HG03039 (cell line): ENCODE measurements at regions not wholly inside any gene's neighbourhood (a gene's known extent, or its start where the extent isn't known, plus 50 kb on each side); places are given as distances from the start of the nearest gene placed in this dataset.

ENCODE experiments used
- ATAC-seq: cut with Tn5 transposase; IDR thresholded peaks from one replicate; pipeline ENCODE4 v1.9.1; 2021; ENCODE audit warnings: mild to moderate bottlenecking, moderate library complexity; ENCODE audit not compliant: unreplicated experiment

DNA sequence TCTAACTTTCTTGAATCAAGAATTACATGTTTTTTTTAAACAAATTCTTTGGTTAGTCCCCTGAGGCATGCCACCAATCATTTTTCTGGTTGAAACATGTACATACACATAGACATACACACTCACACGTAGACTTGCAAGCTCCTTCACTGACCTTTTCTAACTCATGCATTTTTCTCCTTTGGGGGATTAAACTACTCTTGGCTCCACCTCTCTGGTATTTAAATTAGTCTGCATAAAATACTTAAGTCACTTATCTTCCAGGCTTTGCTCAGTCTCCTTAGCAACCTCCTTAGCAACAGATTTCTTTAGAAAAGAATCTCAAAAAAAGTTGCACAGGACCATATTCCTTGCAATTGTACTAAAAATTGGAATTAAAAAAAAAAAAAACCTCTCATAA, 440.9 kb upstream of the LRRC7 start:
- ATAC-seq, result no peak

DNA sequence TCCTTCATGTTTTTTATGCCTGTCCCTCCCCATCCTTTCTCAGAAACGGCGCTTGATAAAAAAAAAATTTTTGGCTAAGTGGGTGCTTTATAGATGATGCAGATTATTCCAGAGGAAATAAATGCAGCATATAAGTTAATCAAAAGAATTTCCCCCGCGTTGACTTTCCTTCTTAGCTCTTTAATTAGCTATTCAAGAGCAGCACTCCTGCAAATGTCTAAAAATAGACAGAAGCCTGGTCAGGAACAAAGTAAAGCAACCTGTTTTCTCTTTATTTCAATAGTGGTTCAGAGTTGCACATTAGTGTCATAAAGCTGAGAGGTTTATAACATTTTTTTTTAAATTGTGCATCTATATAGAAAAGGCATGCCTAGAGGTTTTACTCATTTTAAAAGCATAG, 439.5 kb upstream of the LRRC7 start:
- ATAC-seq, result no peak

DNA sequence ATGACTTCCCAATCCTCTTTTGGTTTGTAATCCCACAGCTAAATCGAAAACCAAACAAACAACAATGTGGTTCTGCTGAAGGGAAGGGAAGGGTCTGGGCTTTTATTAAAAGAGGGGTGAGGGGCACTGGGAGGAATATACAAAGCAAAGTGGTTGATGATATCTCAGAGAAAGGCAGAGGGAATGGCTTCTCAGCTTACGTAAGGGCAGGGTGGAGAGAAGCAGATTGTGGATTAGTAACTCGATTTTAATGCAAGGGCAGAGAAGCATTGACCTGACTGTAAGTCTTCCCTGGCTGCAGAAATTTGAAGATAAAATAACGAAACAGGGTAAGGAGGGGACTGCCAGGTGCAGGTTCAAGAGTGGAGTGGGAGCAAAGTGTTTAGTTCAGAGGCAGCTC, 438.2 kb upstream of the LRRC7 start:
- ATAC-seq, result no peak

DNA sequence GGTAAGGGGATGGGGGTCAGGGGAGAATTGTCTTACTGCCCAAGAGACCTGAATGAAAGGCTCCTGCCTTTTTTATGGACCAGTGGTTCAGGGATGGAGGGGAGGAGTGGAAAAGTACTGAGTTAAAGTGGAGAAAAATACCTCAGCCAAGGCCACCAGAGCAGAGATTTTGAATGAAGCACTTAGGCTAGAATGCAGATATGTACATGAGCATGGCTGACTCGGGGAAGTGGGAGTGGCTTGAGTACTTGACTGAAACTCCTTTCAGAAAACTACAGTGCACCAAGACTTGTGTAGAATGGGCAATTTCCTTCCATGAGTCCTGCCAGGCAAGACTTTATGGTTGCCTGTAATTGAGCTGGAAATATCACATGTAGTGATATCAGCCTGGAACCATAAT, 429.6 kb upstream of the LRRC7 start:
- ATAC-seq, result no peak

DNA sequence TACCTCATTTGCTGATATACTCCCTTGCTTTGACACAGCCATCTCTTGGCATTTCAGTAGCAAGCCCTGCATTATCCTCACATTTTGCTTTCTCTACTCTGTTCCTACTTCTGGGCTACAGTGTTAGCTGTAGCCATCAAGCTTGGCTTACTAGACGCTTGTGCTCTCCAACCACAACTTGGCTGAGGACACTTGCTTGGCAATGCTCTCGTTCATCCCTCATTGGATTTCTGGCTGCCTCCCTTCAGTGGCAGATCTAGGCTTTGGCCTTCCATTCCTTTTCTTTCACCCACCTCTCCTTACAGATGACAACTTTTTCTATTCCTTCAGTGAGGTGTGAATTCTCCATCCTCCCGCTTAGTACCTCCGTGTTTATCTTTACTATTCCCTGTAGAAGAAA, 428.7 kb upstream of the LRRC7 start:
- no peak for ATAC-seq

DNA sequence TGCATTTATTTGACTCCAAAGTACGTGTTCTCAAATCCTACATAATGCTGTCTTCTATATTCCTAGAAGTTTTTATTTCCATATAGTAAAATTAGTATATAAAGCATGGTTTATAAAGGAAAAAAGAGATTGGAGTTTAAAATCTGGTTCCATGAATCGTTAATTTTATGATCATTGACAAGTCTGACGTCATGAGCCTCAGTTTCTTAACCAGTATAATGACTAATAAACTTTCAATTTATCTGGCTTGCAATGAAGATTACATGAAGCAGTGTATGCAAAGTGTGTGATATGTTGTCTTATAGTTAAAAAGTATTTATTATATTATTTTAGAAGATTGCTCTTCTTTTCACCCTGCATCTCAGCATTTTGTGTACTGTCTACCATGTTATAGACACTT, 421.4 kb upstream of the LRRC7 start:
- ATAC-seq, result no peak

DNA sequence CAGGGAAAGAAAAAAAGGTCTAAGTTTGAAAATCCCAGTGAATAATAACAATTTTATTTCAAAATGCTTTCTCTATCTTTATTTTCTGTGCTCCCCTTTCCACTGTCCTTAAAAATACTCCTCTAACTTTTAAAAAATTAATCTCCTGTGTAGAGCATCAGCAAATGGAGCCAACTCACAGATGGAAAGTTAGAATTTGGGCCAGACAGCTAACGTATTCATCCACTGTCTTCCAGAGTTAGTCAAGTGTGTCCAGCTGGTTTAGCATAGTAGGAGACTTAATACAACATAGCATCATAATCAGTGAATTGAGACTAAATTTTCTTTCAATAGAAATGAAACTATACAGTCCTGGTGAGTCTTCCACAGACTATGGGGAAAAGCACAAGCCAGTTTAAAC, 419.0 kb upstream of the LRRC7 start:
- ATAC-seq, result no peak

DNA sequence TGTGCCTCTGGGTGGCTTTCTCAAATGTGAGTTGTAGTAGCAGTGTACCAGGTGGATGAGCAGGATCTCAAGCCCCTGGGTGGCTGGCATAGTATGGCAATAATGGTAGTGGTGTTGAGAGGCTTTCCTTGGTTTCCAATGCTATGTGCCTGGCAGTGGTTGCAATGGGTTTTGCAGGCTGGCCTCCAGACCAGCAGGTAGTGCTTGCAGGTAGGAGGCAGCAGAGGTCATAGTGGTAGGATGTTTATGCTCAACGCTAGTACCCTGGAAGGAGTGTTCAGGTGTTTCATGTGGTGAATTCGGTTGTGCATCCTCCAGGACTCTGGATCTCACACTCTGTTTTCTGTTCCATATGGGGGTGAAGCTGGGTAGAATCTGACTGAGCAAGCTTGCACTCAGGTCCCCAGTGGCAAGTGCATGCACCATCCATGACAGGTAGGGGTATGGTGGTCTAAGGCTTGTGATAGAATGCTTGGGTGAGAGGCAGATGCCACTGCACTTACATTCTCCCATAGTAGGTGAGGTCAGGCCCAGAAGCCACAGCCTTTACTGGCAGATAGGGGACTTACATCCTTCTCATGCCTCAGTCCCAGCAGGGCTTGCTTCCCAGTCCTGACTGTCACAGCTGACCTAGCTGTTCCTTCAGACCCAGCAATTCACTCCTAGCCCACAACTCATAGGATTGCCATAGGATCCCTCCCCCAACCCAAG, 410.5 kb upstream of the LRRC7 start:
- no peak for ATAC-seq

DNA sequence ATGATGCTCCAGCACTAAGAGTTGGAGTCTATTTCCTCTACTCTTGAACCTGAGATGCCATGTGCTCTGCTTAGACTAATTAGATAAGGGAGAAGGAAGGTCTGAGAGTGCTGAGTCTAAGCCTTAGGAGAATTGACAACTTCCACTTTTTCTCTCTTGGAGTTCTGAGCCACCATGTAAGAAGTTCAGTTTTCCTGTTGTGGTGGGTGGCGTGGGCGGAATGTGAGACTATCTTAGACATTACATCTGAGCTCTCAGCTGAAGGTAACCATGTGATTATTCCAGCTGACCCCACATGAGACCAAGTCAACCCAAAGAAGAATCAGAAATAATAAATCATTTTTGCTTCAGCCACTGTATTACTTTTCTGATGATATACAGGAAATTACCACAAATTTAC, 404.5 kb upstream of the LRRC7 start:
- no peak for ATAC-seq

DNA sequence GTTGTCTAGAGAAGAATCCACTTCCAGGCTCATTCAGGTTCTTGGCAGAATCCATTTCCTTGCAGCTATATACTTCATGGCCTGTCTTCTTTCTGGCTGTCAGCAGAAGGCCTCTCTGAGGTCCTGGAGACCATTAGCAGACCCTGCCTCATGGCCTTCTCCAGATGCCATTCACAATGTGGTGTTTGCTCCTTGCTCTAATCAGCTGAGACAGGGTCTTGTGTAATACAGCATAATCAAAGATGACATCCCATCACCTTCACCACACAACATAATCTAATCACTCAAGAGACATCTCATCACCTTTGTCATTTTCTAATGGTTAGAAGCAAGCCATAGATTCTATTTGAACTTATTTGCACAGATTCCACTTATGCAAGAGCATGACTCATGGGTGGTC, 403.9 kb upstream of the LRRC7 start:
- no peak for ATAC-seq

DNA sequence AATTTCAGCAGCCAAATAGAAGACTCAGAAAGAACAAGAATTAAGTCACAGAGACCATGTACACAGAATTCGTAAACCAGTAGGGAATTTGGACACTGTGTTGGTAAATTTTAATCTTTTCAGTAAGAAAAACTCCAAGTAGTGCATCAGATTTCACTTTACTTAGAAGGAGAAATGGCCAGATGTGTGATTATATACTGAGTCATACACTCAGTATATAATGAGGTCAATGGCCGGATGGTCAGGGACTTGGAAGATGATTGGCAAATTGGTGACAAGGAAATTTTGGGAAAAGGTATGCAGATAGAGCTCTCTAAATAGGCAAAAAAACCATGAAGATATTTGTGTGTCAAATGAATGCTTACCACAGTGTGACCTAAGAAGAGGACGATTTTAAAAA, 399.8 kb upstream of the LRRC7 start:
- ATAC-seq, result no peak

DNA sequence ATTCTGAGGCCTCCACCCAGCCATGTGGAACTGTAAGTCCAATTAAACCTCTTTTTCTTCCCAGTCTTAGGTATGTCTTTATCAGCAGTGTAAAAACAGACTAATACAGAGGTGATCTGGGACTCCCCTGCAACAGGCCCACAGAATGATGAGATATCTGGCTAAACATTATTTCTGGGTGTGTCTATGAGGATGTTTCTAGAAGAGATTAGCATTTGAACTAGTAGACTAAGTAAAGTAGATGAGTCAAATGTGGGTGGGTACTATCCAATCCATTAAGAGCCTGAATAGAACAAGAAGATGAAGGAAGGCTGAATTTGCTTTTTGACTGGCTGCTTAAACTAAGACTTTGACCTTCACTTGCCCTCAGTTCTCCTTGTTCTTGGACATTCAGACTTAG, 396.5 kb upstream of the LRRC7 start:
- no peak for ATAC-seq

DNA sequence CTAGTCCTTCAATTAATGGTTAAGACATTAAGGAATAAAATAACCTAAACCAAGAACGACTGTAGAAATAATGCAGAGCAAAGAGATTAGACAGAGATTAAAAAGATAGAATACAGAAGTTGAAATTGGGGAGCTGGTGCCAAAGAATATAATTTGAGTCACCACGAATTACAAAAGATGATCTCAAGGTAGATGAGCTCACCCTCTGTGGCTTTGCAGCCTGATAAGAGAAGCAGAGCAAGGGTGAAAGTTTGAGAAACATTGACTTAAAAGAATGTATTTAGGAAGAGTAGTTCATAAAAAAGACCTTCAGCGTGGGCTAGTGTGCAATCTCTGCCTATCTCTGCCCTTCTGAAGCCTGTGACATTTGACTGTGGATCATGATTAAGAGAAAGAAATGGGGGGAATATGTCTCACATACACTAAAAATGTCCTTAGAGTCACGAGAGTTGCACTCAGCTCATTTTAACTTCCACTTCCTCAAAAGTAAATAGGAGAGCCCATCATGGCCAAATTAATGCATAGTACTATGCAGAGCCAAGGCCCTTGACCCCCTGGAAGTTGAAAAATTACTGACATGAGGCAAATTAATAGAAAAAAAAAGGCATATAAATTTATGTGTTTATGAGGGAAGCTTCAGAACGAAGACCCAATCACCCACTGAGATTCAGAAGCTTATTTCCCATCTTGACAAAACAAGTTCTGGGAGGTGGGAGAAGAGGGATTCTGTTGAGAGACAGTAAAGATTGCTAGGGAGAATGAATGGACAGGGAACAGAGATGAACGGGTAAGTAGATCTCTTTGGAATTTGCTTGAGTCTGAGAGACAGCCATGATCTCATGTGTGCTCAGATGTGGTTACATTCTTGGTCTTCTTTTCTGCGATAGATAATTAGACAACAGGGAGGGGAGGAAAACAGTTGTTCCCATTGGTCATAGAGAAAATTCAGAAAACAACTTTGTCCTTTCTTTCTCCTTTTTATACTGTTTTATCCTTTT, 395.4 kb upstream of the LRRC7 start:
- no peak for ATAC-seq

DNA sequence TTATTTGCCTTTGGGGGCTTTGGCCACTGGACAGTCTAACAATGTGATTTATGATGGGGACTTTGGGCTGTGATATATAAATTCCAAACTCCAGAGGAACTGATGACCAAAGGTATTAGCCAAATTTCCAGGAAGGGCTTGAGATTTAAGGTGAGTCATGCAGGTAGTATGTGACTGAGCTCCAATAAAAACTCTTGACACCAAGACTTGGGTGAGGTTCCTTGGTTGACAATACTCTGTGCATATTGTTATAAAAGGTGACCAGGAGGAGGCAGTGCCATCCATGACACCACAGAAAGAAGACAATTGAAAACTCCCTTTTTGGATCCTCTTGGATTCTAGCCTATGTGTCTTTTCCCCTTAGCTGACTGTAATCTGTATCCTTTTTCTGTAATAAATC, 392.7 kb upstream of the LRRC7 start:
- no peak for ATAC-seq

DNA sequence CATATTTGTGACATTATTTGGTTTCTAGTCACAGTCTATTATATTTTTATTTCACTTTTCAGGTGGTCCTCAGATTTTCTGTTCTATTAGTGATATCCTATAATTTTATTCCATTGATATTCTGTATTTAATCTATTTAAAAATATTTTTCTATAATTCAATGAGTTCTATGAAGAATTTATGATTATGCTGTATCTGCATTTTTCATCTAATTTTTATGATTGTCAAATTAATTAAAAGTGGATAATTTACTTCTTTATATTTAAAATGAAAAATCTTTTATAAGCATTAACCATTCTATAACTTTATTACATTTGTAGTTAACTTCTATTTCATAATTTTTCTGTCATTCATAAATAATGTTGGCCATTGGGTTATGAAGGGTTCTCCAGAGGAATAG, 387.4 kb upstream of the LRRC7 start:
- ATAC-seq, result no peak

DNA sequence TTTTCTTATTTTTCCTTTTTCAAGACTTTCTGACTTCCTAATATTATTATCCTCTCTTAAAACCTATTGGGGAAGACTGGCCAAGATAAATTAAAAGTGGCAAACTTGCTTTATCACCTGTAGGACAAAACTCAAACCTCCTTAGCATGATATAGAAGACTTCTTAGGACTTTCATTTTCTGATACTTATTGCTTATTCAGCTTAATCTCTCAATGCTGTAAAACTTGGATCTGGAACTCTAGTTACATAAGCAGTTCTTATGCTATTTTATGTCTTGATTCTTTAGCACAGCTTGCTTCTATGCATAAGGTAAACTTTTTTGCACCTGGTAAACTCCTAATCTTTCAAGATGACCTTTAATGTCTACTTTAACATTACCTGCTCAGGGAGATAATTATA, 382.3 kb upstream of the LRRC7 start:
- no peak for ATAC-seq

DNA sequence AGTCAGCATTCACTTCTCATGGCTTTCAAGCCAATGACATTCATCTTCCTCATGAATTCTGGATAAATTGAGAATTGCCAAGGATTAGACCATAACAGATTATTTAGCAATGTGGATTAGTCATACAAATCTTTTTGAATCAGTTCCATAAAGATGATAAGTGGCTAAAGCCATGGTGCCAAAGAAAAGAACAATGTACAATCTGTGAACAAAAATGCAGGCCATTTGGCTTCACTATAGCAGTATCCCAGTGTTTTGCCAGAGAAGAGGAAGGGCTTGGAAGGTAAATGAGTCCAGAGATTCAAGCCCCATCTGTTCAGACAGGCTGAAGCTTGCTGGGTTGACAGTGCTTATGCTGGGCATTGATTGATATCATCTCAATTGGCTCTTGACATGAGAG, 376.4 kb upstream of the LRRC7 start:
- ATAC-seq, result no peak

DNA sequence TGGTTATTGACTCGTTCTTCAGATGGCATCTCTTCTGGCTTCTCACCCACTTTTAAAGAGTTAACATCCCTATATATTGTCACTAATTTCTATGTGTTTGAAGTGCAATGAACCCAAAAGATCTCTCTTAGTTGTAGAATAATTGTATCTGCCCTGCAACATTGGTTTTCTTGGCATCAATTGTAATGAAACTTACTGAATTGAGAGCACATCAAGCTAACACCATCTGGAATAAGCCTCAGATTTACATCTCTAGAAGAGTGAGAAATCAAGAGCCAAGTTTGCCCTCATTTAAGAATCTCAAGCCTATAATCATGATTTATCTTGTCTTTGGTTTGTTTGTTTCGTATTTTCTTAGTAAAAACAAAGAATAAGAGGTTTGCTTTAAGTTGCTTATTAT, 372.6 kb upstream of the LRRC7 start:
- no peak for ATAC-seq

DNA sequence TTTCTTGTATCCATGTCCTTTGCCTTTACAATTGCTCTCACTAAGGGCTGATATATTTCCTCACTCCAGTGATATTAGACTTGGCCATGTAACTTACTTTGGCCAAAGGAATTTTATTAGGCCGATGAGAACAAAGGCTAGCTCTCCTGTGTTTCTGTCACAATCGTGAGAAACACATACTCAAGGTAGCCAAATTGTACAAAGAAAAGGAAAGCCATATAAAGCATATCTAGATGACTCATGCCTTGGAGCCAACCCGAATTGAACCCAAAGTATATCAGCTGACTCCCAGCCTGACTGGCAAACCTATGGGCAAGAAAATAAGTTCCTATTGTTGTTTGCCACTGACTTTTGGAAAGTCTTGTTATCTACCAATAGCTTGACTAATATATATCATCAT, 371.7 kb upstream of the LRRC7 start:
- no peak for ATAC-seq

DNA sequence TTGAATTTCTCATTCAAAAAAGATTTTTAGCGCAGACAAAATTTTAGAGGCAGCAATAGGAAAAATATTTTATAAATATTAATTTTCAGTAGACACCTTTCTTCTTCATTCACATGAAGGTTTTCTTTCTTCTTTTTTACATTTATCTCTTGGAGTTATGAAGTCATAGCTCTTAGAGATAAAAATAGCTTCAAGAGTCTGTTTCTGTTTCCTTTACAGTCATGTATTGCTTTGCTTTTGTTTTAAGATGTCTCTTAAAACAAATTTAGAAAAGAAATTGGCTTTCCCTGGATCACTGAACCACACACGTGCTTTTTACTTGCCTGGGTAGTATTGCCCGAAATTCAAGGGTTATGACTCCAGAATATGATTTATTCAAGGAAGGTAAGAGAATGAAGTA, 369.9 kb upstream of the LRRC7 start:
- ATAC-seq, result no peak

DNA sequence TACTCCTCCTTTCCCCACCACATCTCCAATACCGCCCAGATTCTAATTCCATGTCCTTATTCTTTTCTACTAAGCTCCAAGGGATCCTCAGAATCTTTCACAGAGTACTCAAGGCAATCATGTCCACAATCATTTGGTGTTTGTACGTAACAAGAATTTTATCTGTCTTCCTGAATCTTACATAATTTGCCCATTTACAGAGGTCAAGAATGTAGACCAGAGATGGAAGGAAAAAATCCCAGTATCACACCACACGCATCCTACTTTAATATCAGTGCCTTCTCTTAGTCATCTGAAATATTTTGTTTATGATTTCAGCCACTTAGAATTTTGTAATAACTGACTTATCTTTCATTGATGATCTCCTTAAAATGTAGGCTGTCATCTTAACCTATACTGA, 366.0 kb upstream of the LRRC7 start:
- ATAC-seq, result no peak

DNA sequence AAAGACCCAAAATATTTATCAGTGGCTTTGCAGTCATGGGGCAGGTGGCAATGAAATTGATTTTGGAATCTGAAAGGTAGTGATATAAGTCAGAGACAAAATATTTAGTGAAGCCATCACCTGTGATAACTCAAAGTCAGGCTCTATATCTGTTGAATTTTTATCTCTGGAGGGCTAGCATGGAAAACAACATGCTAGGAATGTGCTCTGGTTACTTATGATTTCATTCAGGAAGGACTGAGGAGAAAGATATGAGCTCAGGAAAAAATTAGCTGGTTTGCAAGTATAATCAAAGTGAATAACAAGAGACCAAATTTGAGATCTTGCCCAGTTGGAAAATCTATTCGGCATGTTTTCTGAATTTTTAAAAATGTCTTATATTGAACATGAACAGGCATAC, 364.6 kb upstream of the LRRC7 start:
- ATAC-seq, result no peak
